ENCODE measurements at regions not wholly inside any gene's neighbourhood (a gene's known extent, or its start where the extent isn't known, plus 50 kb on each side); places are given as distances from the start of the nearest gene placed in this dataset.

GRCh38 chr9:129493002-129493705 lies 127.7 kb downstream of the C9orf50 start:
- TF ChIP-seq CTCF (IDR thresholded peaks at IDR 0.05 in 4 of 5, conservative IDR thresholded peaks at IDR 0.05 in 1 of 5) (no peak), POLR2A (IDR thresholded peaks at IDR 0.05) (no peak)
